GM06990 (cell line): ENCODE measurements at regions not wholly inside any gene's neighbourhood (a gene's known extent, or its start where the extent isn't known, plus 50 kb on each side); places are given as distances from the start of the nearest gene placed in this dataset.

Experiments
- DNase-seq: peaks from one replicate; pipeline ENCODE4 v3.0.0-alpha.2; 2011; ENCODE audit not compliant: insufficient read length; ENCODE audit errors: extremely low read depth
- H3K27me3 ChIP-seq: replicated peaks from 2 replicates; pipeline ENCODE4 v1.6.0; 2011; ENCODE audit warnings: low read length; ENCODE audit not compliant: control insufficient read depth, insufficient read depth
- H3K36me3 ChIP-seq: 2 replicates; pipeline ENCODE4 v1.5.1; 2011; ENCODE audit warnings: low read length; ENCODE audit not compliant: control insufficient read depth, insufficient read depth
- H3K4me3 ChIP-seq: replicated peaks from 2 replicates; pipeline ENCODE4 v1.5.1; 2011; ENCODE audit warnings: low read depth, mild to moderate bottlenecking, control low read depth, low read length
- CTCF ChIP-seq: IDR thresholded peaks from 2 replicates; pipeline ENCODE4 v1.5.1; 2011; ENCODE audit warnings: low read length, control low read depth, mild to moderate bottlenecking, inconsistent platforms; ENCODE audit not compliant: insufficient read depth, poor library complexity, severe bottlenecking

GRCh38 chr12:107369679-107370078, 276.3 kb upstream of the CRY1 start:
- TF ChIP-seq CTCF = no peak
- no peaks in the 10 kb centered on the region; the same call in 1 of the 2 replicates for H3K27me3 ChIP-seq
- no peak for DNase-seq
- H3K4me3 ChIP-seq = no peak overlapping the region
- no peaks in the 10 kb centered on the region for H3K36me3 ChIP-seq

GRCh38 chr12:107372229-107372658, 278.9 kb upstream of the CRY1 start:
- TF ChIP-seq CTCF = no peak
- Histone ChIP-seq H3K4me3 (no peak overlapping the region), H3K27me3 (no peaks in the 10 kb centered on the region), H3K36me3 (no peaks in the 10 kb centered on the region)
- DNase-seq = no peak

GRCh38 chr12:107373238-107373809, 280.0 kb upstream of the CRY1 start:
- TF ChIP-seq CTCF = no peak
- no peaks in the 10 kb centered on the region for H3K36me3 ChIP-seq
- H3K4me3 ChIP-seq = no peak overlapping the region
- no peak for DNase-seq
- H3K27me3 ChIP-seq = no peaks in the 10 kb centered on the region

- Histone ChIP-seq H3K4me3 (no peak overlapping the region), H3K27me3 (no peaks in the 10 kb centered on the region), H3K36me3 (no peaks in the 10 kb centered on the region)
- DNase-seq = no peak
- no peak for TF ChIP-seq CTCF
Measured at GRCh38 chr12:107374161-107374840, 281.0 kb upstream of the CRY1 start.

- no peak for TF ChIP-seq CTCF
- DNase-seq = no peak
- Histone ChIP-seq H3K27me3 (no peaks in the 10 kb centered on the region), H3K4me3 (no peak overlapping the region), H3K36me3 (no peaks in the 10 kb centered on the region)
Measured at GRCh38 chr12:107375231-107375630, 281.9 kb upstream of the CRY1 start.
